Panc1 (cell line): ENCODE measurements at regions not wholly inside any gene's neighbourhood (a gene's known extent, or its start where the extent isn't known, plus 50 kb on each side); places are given as distances from the start of the nearest gene placed in this dataset.

Experiments
- ATAC-seq: fragments of 200-7000 bp; cut with Tn5 transposase; 2 replicates; pipeline ENCODE4 v1.9.1; 2020; ENCODE audit warnings: mild to moderate bottlenecking, moderate library complexity
- BruUV-seq: library from RNA; stranded (reverse); fragments of 400-500 nt; replicated peaks from 2 replicates; lab custom pipeline; 2021; lab: Mats Ljungman, UMichigan
- CTCF ChIA-PET: fragments of 300-600 bp; sonication (Branson Sonifier 250); formaldehyde crosslinking; loops from one replicate; lab custom pipeline; 2022; ENCODE audit warnings: antibody characterized with exemption; lab: Charles Lee
- POLR2A ChIA-PET: fragments of 300-600 bp; sonication (Branson Sonifier 250); formaldehyde crosslinking; loops from one replicate; lab custom pipeline; 2022; ENCODE audit warnings: antibody characterized with exemption; lab: Charles Lee
- DNase-seq: peaks from one replicate; pipeline ENCODE4 v3.0.0-alpha.2; 2010; ENCODE audit warnings: low read depth, low spot score
- H3K27ac ChIP-seq: 2 replicates; pipeline ENCODE4 v1.5.1; 2011; ENCODE audit warnings: mild to moderate bottlenecking, low read length, inconsistent platforms
- H3K27me3 ChIP-seq: fragments of 200-500 bp; sonication (Bioruptor generic); 2 replicates; pipeline ENCODE4 v1.6.0; 2014; ENCODE audit warnings: low read length, inconsistent platforms; ENCODE audit not compliant: control insufficient read depth, insufficient read depth
- H3K36me3 ChIP-seq: fragments of 200-500 bp; sonication (Bioruptor generic); 2 replicates; pipeline ENCODE4 v1.5.1; 2014; ENCODE audit warnings: inconsistent platforms, mild to moderate bottlenecking, low read length, moderate library complexity; ENCODE audit not compliant: control insufficient read depth, insufficient read depth
- H3K4me1 ChIP-seq: 2 replicates; pipeline ENCODE4 v1.5.1; 2011; ENCODE audit warnings: inconsistent platforms, mild to moderate bottlenecking, low read length, moderate library complexity; ENCODE audit not compliant: control insufficient read depth, insufficient read depth
- H3K4me3 ChIP-seq, 2 experiments: 2 replicates each; pipeline ENCODE4 v1.5.1; 2011 to 2012; ENCODE audit warnings: low read depth in 2 of 2, low read length in 2 of 2, mild to moderate bottlenecking in 2 of 2, inconsistent platforms in 1 of 2, moderate library complexity in 1 of 2
- H3K9me3 ChIP-seq: fragments of 200-500 bp; sonication (Bioruptor generic); 2 replicates; pipeline ENCODE4 v1.5.1; 2014; ENCODE audit warnings: low read depth, mild to moderate bottlenecking, inconsistent platforms, low read length, moderate library complexity; ENCODE audit not compliant: control insufficient read depth, insufficient read depth
- POLR2AphosphoS5 ChIP-seq: IDR thresholded peaks from 2 replicates; pipeline ENCODE4 v1.6.1; 2012; ENCODE audit warnings: mild to moderate bottlenecking, low read depth, low read length, moderate library complexity
- SIN3A ChIP-seq: IDR thresholded peaks from 2 replicates; pipeline ENCODE4 v1.6.1; 2012; ENCODE audit warnings: low read depth, mild to moderate bottlenecking, low read length, moderate library complexity, borderline replicate concordance; ENCODE audit not compliant: insufficient read depth
- TCF7L2 ChIP-seq: IDR thresholded peaks from 2 replicates; pipeline ENCODE4 v1.6.1; 2011; ENCODE audit warnings: mild to moderate bottlenecking, low read depth, low read length, inconsistent platforms
- in situ Hi-C: cut with HindIII; loops from 2 replicates; pipeline ENCODE4 v1.10.0; 2016; ENCODE audit warnings: low sequenced_read_pairs, low pct_unique_long_range_greater_than_20kb
- intact Hi-C: fragments of 100-400 bp; cut with micrococcal nuclease; formaldehyde crosslinking; loops from one replicate; pipeline ENCODE4 v1.10.0; 2022; ENCODE audit not compliant: unreplicated experiment
- TF ChIP-seq, protein P1 (sequence below), 2 experiments: IDR thresholded peaks; 2 replicates each; pipeline ENCODE4 v1.6.1; 2011 to 2012; ENCODE audit warnings: low read depth in 2 of 2, control low read depth in 1 of 2, low read length in 1 of 2, mild to moderate bottlenecking in 1 of 2, moderate library complexity in 1 of 2; ENCODE audit not compliant: insufficient read depth in 1 of 2
- TF ChIP-seq, protein P2 (sequence below): fragments of 450-650 bp; IDR thresholded peaks from 2 replicates; pipeline ENCODE4 v1.5.1; 2017; ENCODE audit warnings: mild to moderate bottlenecking

DNA sequence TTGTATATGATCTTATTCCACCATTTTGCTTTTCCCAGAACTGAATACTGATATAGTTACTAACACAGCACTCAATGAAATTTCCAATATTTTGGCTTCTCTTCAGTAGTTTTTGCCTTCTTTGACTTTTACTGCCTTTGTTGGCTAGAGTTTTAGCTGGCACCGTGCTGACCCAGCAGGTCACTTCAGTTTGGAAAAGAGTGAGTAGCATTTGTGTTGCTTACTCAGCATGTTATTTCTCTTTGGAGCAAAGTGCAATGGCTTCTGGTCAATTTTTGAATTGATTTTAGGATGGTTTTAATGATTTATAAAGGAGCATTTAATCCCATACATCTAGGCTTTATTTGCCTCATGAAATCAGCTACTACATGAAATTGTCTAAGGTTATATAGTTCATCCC, 119.2 kb downstream of the ETNK1 start:
- no TSS peak for BruUV-seq
- intact Hi-C loops (no loop called here), in situ Hi-C loops (no loop called here)
- no peaks in the 10 kb centered on the region for H3K27me3 ChIP-seq
- no peak overlapping the region for H3K27ac ChIP-seq
- ChIA-PET POLR2A (no interaction called here), CTCF (no interaction called here)
- no peaks in the 10 kb centered on the region for H3K9me3 ChIP-seq
- ATAC-seq = no peak
- no peak for DNase-seq
- H3K36me3 ChIP-seq = no peaks in the 10 kb centered on the region
- H3K4me1 ChIP-seq = no peaks in the 10 kb centered on the region
- H3K4me3 ChIP-seq = no peak overlapping the region
- TF ChIP-seq SIN3A (no peak), TCF7L2 (no peak), POLR2AphosphoS5 (no peak)
- TF ChIP-seq, protein P1, sequence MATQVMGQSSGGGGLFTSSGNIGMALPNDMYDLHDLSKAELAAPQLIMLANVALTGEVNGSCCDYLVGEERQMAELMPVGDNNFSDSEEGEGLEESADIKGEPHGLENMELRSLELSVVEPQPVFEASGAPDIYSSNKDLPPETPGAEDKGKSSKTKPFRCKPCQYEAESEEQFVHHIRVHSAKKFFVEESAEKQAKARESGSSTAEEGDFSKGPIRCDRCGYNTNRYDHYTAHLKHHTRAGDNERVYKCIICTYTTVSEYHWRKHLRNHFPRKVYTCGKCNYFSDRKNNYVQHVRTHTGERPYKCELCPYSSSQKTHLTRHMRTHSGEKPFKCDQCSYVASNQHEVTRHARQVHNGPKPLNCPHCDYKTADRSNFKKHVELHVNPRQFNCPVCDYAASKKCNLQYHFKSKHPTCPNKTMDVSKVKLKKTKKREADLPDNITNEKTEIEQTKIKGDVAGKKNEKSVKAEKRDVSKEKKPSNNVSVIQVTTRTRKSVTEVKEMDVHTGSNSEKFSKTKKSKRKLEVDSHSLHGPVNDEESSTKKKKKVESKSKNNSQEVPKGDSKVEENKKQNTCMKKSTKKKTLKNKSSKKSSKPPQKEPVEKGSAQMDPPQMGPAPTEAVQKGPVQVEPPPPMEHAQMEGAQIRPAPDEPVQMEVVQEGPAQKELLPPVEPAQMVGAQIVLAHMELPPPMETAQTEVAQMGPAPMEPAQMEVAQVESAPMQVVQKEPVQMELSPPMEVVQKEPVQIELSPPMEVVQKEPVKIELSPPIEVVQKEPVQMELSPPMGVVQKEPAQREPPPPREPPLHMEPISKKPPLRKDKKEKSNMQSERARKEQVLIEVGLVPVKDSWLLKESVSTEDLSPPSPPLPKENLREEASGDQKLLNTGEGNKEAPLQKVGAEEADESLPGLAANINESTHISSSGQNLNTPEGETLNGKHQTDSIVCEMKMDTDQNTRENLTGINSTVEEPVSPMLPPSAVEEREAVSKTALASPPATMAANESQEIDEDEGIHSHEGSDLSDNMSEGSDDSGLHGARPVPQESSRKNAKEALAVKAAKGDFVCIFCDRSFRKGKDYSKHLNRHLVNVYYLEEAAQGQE (IDR thresholded peaks at IDR 0.05; ENCODE audit: insufficient read depth in 1 of 2, low read depth in 2 of 2, low read length in 1 of 2) = no peak
- TF ChIP-seq, protein P2, sequence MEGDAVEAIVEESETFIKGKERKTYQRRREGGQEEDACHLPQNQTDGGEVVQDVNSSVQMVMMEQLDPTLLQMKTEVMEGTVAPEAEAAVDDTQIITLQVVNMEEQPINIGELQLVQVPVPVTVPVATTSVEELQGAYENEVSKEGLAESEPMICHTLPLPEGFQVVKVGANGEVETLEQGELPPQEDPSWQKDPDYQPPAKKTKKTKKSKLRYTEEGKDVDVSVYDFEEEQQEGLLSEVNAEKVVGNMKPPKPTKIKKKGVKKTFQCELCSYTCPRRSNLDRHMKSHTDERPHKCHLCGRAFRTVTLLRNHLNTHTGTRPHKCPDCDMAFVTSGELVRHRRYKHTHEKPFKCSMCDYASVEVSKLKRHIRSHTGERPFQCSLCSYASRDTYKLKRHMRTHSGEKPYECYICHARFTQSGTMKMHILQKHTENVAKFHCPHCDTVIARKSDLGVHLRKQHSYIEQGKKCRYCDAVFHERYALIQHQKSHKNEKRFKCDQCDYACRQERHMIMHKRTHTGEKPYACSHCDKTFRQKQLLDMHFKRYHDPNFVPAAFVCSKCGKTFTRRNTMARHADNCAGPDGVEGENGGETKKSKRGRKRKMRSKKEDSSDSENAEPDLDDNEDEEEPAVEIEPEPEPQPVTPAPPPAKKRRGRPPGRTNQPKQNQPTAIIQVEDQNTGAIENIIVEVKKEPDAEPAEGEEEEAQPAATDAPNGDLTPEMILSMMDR = no peak

DNA sequence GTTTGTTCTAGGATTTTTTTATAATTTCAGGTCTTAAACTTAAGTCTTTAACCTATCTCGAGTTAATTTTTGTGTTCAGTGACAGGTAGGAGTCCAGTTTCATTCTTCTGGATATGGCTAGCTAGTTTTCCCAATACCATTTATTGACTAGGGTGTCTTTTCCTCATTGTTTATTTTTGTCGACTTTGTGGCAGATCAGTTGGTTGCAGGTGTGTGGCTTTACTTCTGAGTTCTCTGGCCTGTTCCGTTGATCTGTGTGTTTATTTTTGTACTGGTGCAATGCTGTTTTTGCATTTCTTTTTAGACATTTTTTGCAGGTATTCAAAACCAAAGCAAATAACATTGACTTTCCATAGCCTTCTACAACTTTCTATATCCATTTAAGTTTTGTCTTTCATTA, 121.7 kb downstream of the ETNK1 start:
- no peaks in the 10 kb centered on the region for H3K4me1 ChIP-seq
- no peak overlapping the region for H3K27ac ChIP-seq
- ChIA-PET CTCF (no interaction called here), POLR2A (no interaction called here)
- H3K4me3 ChIP-seq = no peak overlapping the region
- no peaks in the 10 kb centered on the region for H3K9me3 ChIP-seq
- no TSS peak for BruUV-seq
- intact Hi-C loops (no loop called here), in situ Hi-C loops (no loop called here)
- H3K36me3 ChIP-seq = no peaks in the 10 kb centered on the region
- H3K27me3 ChIP-seq = no peaks in the 10 kb centered on the region
- ATAC-seq = no peak
- TF ChIP-seq, protein P2 = no peak
- TF ChIP-seq, protein P1 (IDR thresholded peaks at IDR 0.05; ENCODE audit: insufficient read depth in 1 of 2, low read depth in 2 of 2, low read length in 1 of 2) = no peak
- TF ChIP-seq POLR2AphosphoS5 = no peak
- no peak for TF ChIP-seq TCF7L2
- no peak for TF ChIP-seq SIN3A
- no peak for DNase-seq
